IMR-90 (cell line): ENCODE measurements at regions not wholly inside any gene's neighbourhood (a gene's known extent, or its start where the extent isn't known, plus 50 kb on each side); places are given as distances from the start of the nearest gene placed in this dataset.
"Not testable (repeated sequence)": the region's sequence is repeated elsewhere in the genome, so short reads cannot be mapped to it uniquely, and the experiment has no call there.

Experiments used
- ATAC-seq: fragments of 200-7000 bp; cut with Tn5 transposase; 2 replicates; pipeline ENCODE4 v1.9.1; 2020; ENCODE audit warnings: low read depth, mild to moderate bottlenecking, moderate library complexity
- BruUV-seq: library from RNA; stranded (reverse); fragments of 400-500 nt; replicated peaks from 2 replicates; lab custom pipeline; 2021; lab: Mats Ljungman, UMichigan
- CTCF ChIA-PET: fragments of 300-600 bp; formaldehyde crosslinking; extraction: SDS; loops from one replicate; lab custom pipeline; 2021; ENCODE audit warnings: antibody characterized with exemption; lab: Yijun Ruan, JAX
- POLR2A ChIA-PET: fragments of 300-600 bp; sonication (Branson Sonifier 250); formaldehyde crosslinking; loops from one replicate; lab custom pipeline; 2022; ENCODE audit warnings: antibody characterized with exemption; ENCODE audit not compliant: unreplicated experiment; lab: Charles Lee
- DNase-seq: peaks from one replicate; pipeline ENCODE4 v3.0.0; 2013
- H2AFZ ChIP-seq: replicated peaks from 2 replicates; pipeline ENCODE3; 2013; ENCODE audit warnings: low read length, mild to moderate bottlenecking; ENCODE audit not compliant: poor library complexity
- H2AK5ac ChIP-seq: 2 replicates; pipeline ENCODE4 v1.6.1; 2013; ENCODE audit warnings: low read depth, low read length, inconsistent platforms
- H2AK9ac ChIP-seq: replicated peaks from 2 replicates; pipeline ENCODE3; 2013; ENCODE audit warnings: mild to moderate bottlenecking, low read depth, low read length, moderate library complexity; ENCODE audit not compliant: poor library complexity
- H2BK120ac ChIP-seq: 2 replicates; pipeline ENCODE4 v1.6.1; 2013; ENCODE audit warnings: low read depth, low read length, inconsistent platforms
- H2BK15ac ChIP-seq: 3 replicates; pipeline ENCODE4 v1.6.1; 2013; ENCODE audit warnings: low read depth, low read length, inconsistent platforms
- H2BK20ac ChIP-seq: 2 replicates; pipeline ENCODE4 v1.6.1; 2013; ENCODE audit warnings: low read depth, mild to moderate bottlenecking, inconsistent platforms, low read length, moderate library complexity
- H2BK5ac ChIP-seq: 2 replicates; pipeline ENCODE4 v1.6.1; 2013; ENCODE audit warnings: mild to moderate bottlenecking, low read depth, low read length, inconsistent platforms; ENCODE audit not compliant: poor library complexity, severe bottlenecking
- H3K14ac ChIP-seq: replicated peaks from 2 replicates; pipeline ENCODE4 v1.6.1; 2013; ENCODE audit warnings: low read depth, low read length, inconsistent platforms
- H3K18ac ChIP-seq: 2 replicates; pipeline ENCODE4 v1.6.1; 2013; ENCODE audit warnings: low read depth, low read length, control low read depth
- H3K23ac ChIP-seq: 2 replicates; pipeline ENCODE4 v1.6.1; 2013; ENCODE audit warnings: low read depth, low read length, inconsistent platforms
- H3K27ac ChIP-seq: 2 replicates; pipeline ENCODE4 v1.5.1; 2013; ENCODE audit warnings: mild to moderate bottlenecking, control low read depth, low read length; ENCODE audit not compliant: insufficient read depth
- H3K27me3 ChIP-seq: 2 replicates; pipeline ENCODE4 v1.6.1; 2013; ENCODE audit warnings: low read length; ENCODE audit not compliant: control insufficient read depth, insufficient read depth
- H3K36me3 ChIP-seq: 2 replicates; pipeline ENCODE4 v1.6.1; 2013; ENCODE audit warnings: low read length, mixed read lengths; ENCODE audit not compliant: control insufficient read depth, insufficient read depth
- H3K4ac ChIP-seq: 2 replicates; pipeline ENCODE4 v1.6.1; 2013; ENCODE audit warnings: low read depth, low read length, inconsistent platforms
- H3K4me1 ChIP-seq: 2 replicates; pipeline ENCODE4 v1.6.1; 2013; ENCODE audit warnings: low read length, mixed read lengths; ENCODE audit not compliant: control insufficient read depth, insufficient read depth
- H3K4me2 ChIP-seq: 2 replicates; pipeline ENCODE4 v1.6.1; 2013; ENCODE audit warnings: low read depth, mild to moderate bottlenecking, control low read depth, low read length, moderate library complexity
- H3K4me3 ChIP-seq: 2 replicates; pipeline ENCODE4 v1.5.1; 2013; ENCODE audit warnings: low read depth, mild to moderate bottlenecking, control low read depth, low read length, moderate library complexity; ENCODE audit not compliant: insufficient read depth
- H3K56ac ChIP-seq: 2 replicates; pipeline ENCODE4 v1.6.1; 2013; ENCODE audit warnings: low read length, inconsistent platforms; ENCODE audit not compliant: insufficient read depth; ENCODE audit errors: extremely low read depth
- H3K79me1 ChIP-seq, 2 experiments: 2 replicates each; pipeline ENCODE4 v1.6.1; 2013; ENCODE audit warnings: low read length in 2 of 2, inconsistent platforms in 1 of 2, low read depth in 1 of 2
- H3K9ac ChIP-seq: 2 replicates; pipeline ENCODE4 v1.6.1; 2013; ENCODE audit warnings: low read depth, low read length, control low read depth
- H3K9me1 ChIP-seq: 2 replicates; pipeline ENCODE4 v1.6.1; 2013; ENCODE audit warnings: low read length, inconsistent platforms; ENCODE audit not compliant: insufficient read depth
- H3K9me3 ChIP-seq: 2 replicates; pipeline ENCODE4 v1.6.1; 2013; ENCODE audit warnings: low read length; ENCODE audit not compliant: control insufficient read depth, insufficient read depth
- H4K20me1 ChIP-seq: 2 replicates; pipeline ENCODE4 v1.6.1; 2013; ENCODE audit warnings: low read length, inconsistent platforms; ENCODE audit not compliant: insufficient read depth
- H4K5ac ChIP-seq: 2 replicates; pipeline ENCODE4 v1.6.1; 2013; ENCODE audit warnings: mild to moderate bottlenecking, low read depth, low read length, control low read depth
- H4K8ac ChIP-seq, 2 experiments: 2 replicates each; pipeline ENCODE4 v1.6.1; 2013; ENCODE audit warnings: low read depth in 2 of 2, low read length in 2 of 2, control low read depth in 1 of 2, inconsistent platforms in 1 of 2
- H4K91ac ChIP-seq: 2 replicates; pipeline ENCODE4 v1.6.1; 2013; ENCODE audit warnings: low read depth, low read length, inconsistent platforms; ENCODE audit not compliant: insufficient read depth
- WGBS, 2 experiments: methylation state at CpG; one replicate each; pipeline versions ENCODE4 v1.1.5 to v1.1.7; 2013; ENCODE audit warnings: missing lambda C conversion rate in 2 of 2; ENCODE audit not compliant: insufficient read length in 1 of 2; ENCODE audit errors: extremely low coverage in 2 of 2; 5-methylcytosine and 5-hydroxymethylcytosine counted together
- dilution Hi-C: fragments of 300-500 bp; cut with HindIII; formaldehyde crosslinking; loops from one replicate; pipeline ENCODE4 v1.14.3; 2018; ENCODE audit warnings: low sequenced_read_pairs; ENCODE audit not compliant: unreplicated experiment
- in situ Hi-C: fragments of 300-500 bp; cut with MboI; formaldehyde crosslinking; loops from 3 replicates; pipeline ENCODE4 v1.14.3; 2019; ENCODE audit warnings: low sequenced_read_pairs, inconsistent platforms, mixed read lengths
- intact Hi-C: fragments of 100-400 bp; cut with micrococcal nuclease; formaldehyde crosslinking; loops from 2 replicates; pipeline ENCODE4 v1.10.0; 2022

DNA sequence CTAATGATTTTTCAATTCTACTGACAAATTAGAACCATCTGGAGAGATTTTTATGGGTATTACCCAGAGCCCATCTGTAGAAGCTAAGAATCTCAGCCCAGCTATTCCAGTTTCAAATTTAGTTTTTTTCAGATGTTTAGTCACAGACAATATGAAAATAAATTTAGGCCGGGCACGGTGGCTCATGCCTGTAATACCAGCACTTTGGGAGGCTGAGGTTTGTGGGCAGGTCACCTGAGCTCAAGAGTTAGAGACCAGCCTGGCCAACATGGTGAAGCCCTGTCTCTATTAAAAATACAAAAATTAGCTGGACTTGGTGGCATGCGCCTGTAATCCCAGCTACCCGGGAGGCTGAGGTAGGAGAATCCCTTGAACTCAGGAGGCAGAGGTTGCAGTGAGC lies 545.9 kb downstream of the PCDH7 start:
- H3K27me3 ChIP-seq, intact Hi-C loops, H3K27ac ChIP-seq, H3K14ac ChIP-seq, H3K18ac ChIP-seq, H4K20me1 ChIP-seq, H2AFZ ChIP-seq, H4K8ac ChIP-seq, H4K5ac ChIP-seq, H2AK9ac ChIP-seq, H3K4me1 ChIP-seq, H3K4ac ChIP-seq, BruUV-seq, H2BK5ac ChIP-seq, H3K9me1 ChIP-seq, H3K36me3 ChIP-seq, H2BK20ac ChIP-seq, DNase-seq, H3K23ac ChIP-seq, H3K9me3 ChIP-seq, POLR2A ChIA-PET, in situ Hi-C loops, ATAC-seq, H3K9ac ChIP-seq, H3K4me2 ChIP-seq, H2BK15ac ChIP-seq, H2BK120ac ChIP-seq, H3K56ac ChIP-seq, H3K4me3 ChIP-seq, dilution Hi-C loops, H2AK5ac ChIP-seq, H4K91ac ChIP-seq, H3K79me1 ChIP-seq: not testable (repeated sequence)
- CTCF ChIA-PET, result interaction anchor here (0.6 to 0.9 kb wide), 2 partner anchors 17 to 20 kb away, joined by 3 read pairs; no protein-coding TSS in a partner anchor
- WGBS, 2 experiments, result 100% methylated on average over 1 of the region's 4 CpGs; no CpG with 5 or more reads in 1 of the 2 experiments
